Astrocyte of the cerebellum (primary cell): ENCODE measurements at regions not wholly inside any gene's neighbourhood (a gene's known extent, or its start where the extent isn't known, plus 50 kb on each side); places are given as distances from the start of the nearest gene placed in this dataset.

Experiments used
- DNase-seq: peaks from one replicate; pipeline ENCODE4 v3.0.0-alpha.2; 2011; ENCODE audit warnings: low read depth
- H3K4me3 ChIP-seq: 2 replicates; pipeline ENCODE4 v1.5.1; 2011; ENCODE audit warnings: mild to moderate bottlenecking, low read depth, low read length, moderate library complexity
- in situ Hi-C: cut with HindIII; loops from 2 replicates; pipeline ENCODE4 v1.10.0; 2017; ENCODE audit warnings: low sequenced_read_pairs
- TF ChIP-seq, protein P1 (sequence below): IDR thresholded peaks from 2 replicates; pipeline ENCODE4 v1.5.1; 2012; ENCODE audit warnings: low read length, low read depth, moderate library complexity, mild to moderate bottlenecking; ENCODE audit errors: missing control alignments

GRCh38 chr6:167744681-167745669, 81.7 kb upstream of the AFDN start:
- TF ChIP-seq, protein P1, sequence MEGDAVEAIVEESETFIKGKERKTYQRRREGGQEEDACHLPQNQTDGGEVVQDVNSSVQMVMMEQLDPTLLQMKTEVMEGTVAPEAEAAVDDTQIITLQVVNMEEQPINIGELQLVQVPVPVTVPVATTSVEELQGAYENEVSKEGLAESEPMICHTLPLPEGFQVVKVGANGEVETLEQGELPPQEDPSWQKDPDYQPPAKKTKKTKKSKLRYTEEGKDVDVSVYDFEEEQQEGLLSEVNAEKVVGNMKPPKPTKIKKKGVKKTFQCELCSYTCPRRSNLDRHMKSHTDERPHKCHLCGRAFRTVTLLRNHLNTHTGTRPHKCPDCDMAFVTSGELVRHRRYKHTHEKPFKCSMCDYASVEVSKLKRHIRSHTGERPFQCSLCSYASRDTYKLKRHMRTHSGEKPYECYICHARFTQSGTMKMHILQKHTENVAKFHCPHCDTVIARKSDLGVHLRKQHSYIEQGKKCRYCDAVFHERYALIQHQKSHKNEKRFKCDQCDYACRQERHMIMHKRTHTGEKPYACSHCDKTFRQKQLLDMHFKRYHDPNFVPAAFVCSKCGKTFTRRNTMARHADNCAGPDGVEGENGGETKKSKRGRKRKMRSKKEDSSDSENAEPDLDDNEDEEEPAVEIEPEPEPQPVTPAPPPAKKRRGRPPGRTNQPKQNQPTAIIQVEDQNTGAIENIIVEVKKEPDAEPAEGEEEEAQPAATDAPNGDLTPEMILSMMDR: no peak
- no peak overlapping the region for H3K4me3 ChIP-seq
- in situ Hi-C loops: no loop called here
- no peak for DNase-seq

- no peak overlapping the region for H3K4me3 ChIP-seq
- in situ Hi-C loops: no loop called here
- TF ChIP-seq, protein P1: no peak
- DNase-seq: no peak
Observed at GRCh38 chr6:167745670-167746389, 80.9 kb upstream of the AFDN start.

DNA sequence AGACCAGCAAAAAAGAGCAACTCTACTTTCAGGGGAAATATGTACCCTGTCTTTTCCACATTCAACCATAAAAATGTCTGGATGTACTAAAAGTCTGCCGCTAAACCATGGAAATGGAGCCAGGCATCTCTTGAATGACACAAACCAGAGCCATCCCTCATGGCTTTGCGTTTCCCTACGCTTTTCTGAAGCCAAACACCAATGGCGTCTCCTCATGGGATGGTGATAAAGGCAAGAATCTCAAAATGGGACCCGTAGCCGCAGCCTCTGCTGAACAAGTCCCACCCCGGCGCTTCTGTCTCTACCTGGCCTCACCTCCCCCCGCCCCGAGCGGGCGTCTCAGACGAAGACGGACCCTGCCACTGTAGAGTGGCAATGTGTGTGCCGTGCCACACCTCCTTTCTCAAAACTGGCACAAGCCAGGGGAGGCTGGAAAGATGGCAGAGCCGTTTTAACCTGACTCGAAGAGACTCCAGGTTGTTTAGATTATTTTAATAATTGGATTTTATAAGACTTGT, 80.3 kb upstream of the AFDN start:
- TF ChIP-seq, protein P1: no peak
- in situ Hi-C loops: no loop called here
- no peak overlapping the region for H3K4me3 ChIP-seq
- DNase-seq: no peak

DNA sequence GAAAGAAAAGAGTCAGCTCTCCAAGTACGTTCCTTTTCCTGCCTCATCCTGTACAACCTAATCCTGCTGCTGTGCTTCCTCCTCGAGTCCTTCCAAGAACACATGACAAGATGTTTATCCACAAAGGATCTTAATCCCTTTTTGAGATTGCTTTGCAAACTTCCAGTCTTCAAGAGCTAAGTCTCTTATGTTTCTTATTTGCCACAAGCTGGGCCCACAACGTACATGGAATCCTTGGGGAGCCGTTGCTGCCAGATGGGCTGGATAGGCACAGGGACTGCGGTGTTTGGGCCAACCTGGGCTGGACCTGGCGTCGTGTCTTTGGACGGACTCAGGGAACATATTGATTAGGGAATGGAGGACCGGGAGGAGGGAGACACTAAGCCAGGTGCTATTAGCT, 79.7 kb upstream of the AFDN start:
- no peak overlapping the region for H3K4me3 ChIP-seq
- TF ChIP-seq, protein P1: no peak
- no peak for DNase-seq
- in situ Hi-C loops: no loop called here

- TF ChIP-seq, protein P1: no peak
- in situ Hi-C loops: no loop called here
- DNase-seq: no peak
- no peak overlapping the region for H3K4me3 ChIP-seq
Observed at GRCh38 chr6:167747645-167748044, 79.1 kb upstream of the AFDN start.

GRCh38 chr6:167748046-167748445, 78.7 kb upstream of the AFDN start:
- no peak for DNase-seq
- TF ChIP-seq, protein P1: no peak
- in situ Hi-C loops: no loop called here

More at GRCh38 chr6:167748046-167748445, 78.7 kb upstream of the AFDN start:
- no peak overlapping the region for H3K4me3 ChIP-seq
